ENCODE measurements at regions not wholly inside any gene's neighbourhood (a gene's known extent, or its start where the extent isn't known, plus 50 kb on each side); places are given as distances from the start of the nearest gene placed in this dataset.
"Not testable (repeated sequence)": the region's sequence is repeated elsewhere in the genome, so short reads cannot be mapped to it uniquely, and the experiment has no call there.

DNA sequence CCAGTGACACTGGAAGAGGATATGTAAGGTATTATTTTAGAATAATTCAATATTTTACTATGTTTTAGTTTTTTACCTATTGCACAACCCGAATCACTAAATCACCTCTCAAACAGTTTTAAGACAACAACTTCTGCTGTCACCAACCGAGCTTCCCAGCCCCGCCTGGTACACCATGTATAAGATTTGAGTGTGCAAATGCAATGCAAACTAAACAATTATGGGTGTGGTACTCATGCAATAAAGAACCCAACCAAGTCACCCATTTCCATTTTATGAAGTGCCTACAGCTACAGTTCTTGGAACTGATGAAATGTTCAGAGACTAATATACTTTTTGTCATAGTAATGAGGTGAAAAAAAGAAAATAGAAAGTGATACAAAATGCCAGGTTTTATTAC lies 256.2 kb downstream of the TAFA4 start:
- no peak for DNase-seq

DNA sequence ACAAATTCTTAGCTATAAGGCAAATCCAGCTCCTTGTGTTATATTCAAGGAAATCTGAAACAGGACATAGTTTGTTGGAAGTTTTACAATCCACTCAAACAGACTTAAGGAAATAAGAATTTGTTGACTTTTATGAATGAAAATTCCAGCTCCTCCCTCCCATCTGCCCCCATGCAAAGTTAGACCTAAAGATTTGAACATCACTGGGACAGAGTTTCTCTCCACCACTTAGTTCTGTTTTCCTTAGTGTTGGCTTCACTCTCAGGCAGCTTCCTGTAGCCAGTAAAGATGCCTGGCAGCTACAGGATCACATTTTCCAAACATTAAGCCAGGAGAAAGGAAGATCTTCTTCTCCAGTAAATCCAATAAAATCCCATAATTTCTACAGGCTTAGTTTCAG lies 265.0 kb downstream of the TAFA4 start:
- DNase-seq = no peak

DNA sequence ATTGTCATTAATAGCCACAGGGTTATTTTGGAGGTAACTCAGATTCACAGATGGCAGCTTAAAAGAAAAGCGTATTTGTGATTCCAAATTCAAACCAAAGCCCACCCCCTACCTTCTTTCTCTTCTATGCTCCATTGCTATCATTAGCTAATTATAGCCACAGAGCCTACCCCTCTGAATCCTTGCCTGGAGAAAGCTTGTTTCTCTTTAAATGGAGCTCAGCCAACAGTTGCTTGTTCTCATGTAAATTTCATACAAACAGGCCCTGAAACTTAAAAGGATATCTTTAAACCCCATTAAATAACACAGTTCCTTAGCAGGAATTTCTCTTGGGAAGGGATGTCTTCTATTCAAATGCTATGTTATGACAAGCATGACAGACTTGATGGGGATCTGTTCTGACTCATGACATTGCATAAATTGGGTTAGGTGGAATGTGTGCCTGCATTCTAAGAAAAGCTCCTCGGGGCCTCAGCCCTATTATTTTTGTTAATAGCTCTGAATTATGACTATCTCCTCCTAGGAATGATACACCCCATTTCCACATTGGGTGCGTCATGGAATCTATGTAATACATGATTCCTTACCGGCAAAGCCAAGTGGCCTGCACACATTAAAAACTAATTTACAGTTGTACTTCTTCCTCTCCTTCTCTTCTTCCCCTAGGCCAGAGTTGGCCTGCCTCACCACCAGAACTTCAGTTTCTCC lies 265.8 kb downstream of the TAFA4 start:
- DNase-seq = no peak

DNA sequence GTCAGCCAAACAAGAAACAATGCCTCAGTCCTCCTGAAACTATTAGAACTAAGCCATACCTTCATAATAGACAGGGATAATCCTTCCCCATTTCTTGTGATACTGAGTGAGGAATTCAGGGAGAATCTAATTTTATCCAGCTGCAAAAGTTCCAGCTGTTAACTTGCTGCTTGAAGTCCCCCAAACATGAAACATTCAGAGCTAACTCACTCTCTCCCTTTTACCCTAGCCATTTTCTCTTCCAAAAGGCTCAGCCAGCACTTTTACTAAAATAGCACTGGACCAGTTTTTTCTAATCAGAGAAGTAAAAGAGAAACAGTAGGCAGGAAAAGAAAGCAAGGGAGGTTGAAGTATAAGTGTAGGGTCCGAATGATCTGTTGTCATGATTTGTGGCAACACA lies 268.1 kb downstream of the TAFA4 start:
- no peak for DNase-seq

DNA sequence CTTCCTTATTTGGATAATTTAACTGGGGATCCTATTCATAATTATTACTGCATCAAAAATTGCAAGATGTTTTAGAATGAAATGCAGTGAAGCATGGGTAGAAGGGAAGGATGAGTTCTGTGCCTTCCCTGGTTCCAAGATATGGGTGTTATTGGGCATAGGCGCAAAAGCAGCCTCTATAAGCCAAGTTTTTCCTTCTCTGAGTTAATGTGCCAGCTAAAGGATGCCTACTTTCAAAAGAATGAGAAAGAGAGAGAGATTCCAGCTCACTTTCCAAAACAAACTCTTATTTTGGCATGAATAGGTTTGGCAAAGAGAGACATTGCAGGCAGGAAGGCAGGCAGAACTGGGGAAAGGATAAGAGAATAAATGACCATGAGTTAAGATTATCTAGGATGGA lies 270.2 kb downstream of the TAFA4 start:
- DNase-seq = no peak

DNA sequence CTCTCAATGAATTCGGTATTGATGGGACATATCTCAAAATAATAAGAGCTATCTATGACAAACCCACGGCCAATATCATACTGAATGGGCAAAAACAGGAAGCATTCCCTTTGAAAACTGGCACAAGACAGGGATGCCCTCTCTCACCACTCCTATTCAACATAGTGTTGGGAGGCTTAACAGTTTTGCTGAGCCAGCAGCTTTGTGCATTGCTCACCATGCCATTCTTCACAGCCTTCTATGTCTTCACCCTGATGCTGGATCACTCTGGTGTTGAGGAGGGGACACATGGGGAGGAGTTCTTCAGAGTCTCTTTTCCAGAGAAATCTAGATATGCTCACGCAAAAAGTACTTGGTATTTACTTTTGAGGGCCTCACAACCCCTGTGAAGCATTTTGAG lies 281.7 kb downstream of the TAFA4 start:
- not testable (repeated sequence) for DNase-seq

DNA sequence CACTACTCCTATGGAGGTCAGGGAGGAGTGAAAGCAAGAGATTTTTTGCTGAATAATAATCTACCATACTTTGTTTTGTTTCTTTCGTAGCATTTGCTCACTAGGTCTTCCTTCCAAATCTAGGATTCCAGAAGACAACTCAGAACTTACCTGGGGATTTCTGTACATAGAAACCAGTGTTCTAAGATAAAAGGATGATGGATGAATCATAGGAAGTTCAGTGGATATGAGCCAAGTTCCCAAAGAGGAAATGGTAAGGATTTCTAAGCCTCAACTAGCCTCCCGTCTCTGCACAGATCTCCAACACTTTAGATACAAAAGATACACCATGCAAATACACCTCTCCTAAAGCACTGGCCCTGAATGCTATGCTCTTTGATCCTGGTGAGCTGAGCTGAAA lies 283.9 kb downstream of the TAFA4 start:
- DNase-seq = no peak

DNA sequence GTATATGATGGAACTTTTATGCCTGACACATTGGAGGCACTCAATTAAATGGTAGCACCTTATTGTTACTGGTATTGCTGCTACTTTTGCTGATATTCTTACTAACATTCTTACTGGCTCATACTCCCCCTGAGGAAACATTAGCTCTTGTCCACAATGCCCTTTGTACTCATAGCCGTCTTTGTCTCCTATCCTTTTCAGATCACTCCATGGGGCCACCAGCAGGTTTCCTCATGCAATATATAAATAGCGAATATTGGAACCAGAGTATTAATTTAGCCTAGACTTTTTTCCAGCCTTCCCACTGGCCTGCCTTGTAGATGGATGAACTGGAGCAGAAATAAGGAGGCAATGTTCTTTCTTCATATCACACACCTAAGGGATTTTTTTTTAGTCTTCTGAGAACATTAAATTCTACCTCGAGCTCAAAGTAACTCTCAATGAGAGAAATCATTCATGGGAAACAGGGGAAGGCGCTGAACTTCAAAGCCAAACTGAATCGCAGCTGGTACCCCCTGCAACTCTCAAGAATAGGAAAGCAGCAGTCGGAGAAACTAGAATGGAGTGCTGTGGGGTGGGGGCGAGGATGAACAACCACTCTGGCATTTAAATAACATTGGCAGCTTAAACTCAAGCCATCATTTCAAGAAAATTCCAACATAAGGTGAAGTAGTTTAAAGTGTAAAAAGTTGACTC lies 300.3 kb downstream of the TAFA4 start:
- DNase-seq = no peak

DNA sequence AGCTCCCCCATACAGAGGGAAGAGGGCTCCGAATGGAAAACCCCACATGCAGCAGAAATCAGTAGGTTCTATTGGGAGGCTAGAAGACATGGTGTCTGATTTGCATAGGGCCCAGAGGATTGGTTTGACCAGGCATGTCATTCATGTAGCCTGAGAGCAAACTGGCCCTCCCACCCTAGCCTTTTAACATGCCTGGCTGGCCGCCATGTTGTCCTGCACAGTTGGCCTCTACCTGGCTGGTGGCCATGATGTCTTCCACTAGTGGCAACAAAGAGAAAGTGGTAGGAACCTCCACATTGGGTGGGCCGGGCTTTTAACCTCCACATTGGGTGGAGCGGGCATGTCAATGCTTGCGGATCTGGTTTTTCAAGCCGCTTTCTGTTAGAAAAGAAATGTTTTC lies 312.1 kb downstream of the TAFA4 start:
- no peak for DNase-seq

DNA sequence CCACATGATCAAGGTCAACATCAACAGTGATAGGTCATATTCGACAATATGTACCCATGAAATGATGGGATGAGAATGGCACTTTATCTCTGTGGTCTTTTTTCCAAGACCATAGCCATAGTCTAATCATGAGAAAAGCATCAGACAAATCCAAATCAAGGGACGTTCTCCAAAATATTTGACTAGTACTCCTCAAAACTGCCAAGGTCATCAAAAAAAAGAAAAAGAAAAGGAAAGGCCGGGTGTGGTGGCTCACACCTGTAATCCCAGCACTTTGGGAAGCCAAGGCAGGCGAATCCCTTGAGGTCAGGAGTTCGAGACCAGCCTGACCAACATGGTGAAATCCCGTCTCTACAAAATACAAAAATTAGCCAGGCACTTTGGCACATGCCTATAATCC lies 318.3 kb downstream of the TAFA4 start:
- DNase-seq = no peak

DNA sequence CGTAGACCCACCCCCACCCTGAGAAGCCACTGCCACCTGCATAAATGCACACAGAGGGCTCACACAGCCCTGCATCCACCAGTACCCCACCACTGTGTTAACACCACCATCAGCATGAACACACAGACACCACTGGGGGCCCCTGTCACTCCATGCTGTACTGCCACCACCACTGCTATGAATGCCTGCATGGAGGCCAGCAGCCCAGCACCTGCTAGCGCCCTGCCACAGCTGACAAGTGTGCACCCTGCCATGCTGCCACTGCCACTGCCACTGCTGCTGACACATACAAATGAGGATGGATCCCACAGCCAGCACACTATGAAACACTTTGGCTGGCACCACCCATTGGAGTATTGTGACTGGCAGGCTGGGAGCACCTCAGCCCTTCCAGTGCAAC lies 361.0 kb downstream of the TAFA4 start:
- DNase-seq = no peak

DNA sequence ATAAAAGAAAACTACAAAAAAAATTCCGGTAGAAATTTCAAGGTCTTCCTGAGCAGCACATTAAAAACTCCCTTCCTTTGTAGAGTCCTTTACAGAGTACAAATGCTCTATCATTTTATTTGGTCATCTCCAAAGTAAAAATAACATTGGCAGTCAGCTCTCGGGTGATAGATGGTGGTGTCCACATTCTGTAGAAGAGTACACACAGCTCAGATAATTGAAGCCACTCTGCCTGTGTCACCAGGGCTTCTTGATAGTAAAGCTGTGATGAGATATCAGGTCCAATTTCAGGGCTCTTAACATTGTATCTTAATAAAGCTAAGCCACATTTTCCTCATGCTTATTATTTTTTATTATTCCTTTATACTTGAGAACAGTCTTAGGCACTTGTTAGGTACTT lies 371.6 kb downstream of the TAFA4 start:
- DNase-seq = no peak

DNA sequence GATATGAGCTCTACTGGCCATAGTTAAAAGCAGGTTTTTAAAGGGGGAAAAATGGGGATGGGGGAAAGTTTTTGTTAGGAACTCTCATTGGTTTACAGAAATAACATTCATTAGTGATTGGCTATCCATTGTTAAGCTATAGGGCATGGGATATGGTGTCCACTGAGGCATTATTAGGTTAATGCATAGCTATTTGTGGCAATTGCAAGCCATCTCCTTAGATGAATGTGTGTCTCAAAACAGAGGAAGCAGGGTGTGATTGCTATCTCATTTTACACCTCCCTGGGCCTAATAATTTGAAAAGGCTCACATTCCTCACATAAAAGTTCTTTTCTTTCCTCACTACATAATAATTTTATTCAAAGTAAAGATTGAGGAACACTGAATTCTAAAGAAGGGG lies 396.6 kb downstream of the TAFA4 start:
- no peak for DNase-seq

DNA sequence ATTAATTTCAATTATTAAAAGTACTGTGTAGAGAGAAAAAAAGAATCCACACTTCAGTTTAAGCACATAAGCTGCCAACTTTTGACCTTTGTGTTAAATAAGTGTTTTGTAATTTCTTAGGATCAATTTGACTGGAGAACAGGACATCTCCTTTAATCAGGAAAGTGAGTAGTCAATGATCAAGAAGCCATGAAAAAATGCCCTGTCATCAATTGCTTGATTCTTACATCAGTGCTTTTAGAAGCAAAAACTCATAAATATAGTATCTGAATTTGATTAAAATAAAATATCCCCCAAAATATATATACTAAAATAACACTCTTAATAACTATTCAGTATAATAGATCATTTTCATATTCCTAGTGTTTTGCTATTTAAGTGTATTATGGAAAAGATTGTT lies 409.0 kb downstream of the TAFA4 start:
- no peak for DNase-seq

DNA sequence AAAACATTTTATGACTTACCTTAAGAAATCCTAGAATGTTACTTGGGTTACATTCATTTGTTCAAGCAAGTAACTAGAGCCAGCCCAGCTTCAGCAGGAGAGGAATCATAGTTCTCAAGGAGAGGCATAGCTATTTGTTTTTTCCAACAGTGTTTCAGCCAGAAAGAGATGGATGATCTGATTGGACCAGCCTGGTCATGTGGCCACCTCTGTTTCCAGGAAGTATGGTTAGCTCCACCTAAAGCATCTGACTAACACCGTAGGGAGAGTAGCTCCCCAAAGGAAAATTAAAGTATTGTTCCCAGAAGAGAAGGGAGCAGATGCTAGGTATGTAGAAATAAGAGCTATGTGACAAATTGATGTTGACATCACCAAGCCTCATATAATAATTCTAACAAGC lies 417.1 kb downstream of the TAFA4 start:
- DNase-seq = no peak

DNA sequence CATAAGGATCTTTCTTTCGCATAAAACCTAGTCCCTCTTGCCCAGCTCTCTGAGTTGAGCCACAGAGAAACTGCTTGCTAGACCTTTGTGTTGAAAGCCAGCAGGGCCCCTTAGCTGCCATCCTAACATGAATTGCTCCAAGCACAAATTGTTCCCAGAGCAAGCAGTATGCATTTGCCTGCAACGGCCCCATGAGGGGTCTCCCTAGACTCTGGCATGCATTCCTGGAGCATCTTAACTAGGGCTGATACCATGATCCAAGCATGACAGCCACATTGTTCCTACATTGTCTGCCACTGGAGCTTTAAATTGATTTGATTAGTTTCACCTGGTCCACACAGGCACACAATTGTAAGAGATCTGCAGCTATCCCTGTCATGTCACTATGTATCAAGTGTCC lies 428.1 kb downstream of the TAFA4 start:
- DNase-seq = no peak

DNA sequence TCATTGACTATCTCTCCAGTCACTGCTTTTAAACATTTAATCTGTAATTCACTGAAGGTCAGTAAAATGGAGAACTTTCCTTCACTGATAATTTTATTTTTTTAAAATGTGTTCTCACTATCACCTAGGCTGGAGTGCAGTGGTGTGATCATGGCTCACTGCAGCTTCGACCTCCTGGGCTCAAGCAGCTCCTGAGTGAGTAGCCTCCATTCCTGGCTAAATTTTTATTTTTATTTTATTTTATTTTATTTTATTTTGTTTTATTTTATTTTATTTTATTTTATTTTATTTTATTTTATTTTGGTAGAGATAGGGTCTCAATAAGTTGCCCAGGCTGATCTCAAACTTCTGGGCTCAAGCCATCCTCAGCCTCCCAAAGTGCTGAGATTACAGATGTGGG lies 446.5 kb downstream of the TAFA4 start:
- DNase-seq = not testable (repeated sequence)

DNA sequence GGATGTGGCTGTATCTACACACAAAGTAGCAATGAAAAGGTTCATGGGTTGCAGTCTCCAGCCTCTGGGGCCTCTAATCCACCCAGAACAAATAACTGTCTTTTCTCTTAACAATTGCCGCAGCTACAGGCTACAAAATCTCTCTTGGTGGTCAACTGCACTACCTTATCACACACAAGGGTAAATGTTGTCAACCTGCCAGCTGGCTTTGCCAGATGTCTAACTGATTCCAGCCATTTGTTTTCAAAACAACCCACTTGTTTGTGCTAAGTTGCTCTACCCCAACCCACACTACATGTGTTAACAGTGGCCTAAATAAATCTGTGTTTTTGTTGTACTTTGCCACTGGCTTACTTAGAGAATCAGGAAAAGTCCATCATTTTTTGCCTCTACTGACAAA lies 447.3 kb downstream of the TAFA4 start:
- DNase-seq = no peak

DNA sequence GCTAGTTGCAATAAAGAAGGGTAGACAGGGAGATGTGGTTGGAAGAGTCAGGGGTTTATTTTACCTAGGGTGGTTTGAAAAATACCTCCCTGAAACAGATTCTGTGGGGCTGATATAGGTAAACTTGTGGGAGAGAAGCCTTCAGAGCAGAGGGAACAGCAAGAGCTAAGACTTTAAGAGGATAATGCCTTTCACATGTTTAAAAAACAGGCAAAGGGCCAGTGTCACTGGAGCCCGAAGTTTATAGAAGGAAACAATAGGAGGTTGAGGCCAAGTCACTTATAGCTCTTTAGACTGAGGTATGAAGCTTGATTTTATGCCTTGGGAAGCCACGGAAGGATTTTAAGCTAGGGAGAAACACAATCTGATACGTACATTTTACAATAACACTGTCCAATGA lies 448.7 kb downstream of the TAFA4 start:
- DNase-seq = no peak

DNA sequence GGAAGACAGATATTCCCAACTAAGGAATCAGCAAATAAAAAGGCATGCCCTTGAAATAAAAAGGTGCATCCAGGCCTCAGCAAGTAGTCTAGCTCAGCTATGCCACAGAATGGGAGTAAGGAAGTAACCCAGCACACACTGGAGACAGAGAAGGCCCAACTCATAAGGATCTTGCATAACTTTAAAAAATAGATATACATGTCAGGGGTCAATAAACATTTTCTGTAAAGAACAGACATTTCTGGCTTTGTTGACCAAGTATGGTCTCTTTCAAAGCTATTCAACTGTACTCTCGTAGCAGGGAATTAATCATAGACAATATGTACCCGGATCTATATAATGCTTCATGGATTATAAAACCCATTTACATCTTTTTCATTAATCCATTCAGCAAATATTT lies 449.3 kb downstream of the TAFA4 start:
- no peak for DNase-seq

DNA sequence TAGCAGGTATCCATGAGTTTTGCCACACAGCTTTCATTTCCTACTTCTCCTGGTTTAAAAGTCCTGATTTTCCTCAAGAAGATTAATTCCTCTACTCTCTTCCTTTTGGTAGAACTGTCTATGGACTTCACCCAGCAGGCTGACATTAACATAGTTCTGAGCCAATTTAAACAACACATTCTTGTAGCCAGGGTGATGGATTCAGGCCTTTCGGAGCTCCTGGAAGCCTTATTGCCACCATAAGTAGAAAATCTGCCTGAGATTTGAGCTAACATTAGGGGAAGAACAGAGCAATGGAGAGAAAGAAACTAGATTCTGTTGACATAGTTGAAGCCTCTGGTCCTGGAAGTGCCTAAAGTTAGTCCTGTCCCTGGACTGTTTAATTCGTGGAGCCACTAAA lies 449.8 kb downstream of the TAFA4 start:
- no peak for DNase-seq

DNA sequence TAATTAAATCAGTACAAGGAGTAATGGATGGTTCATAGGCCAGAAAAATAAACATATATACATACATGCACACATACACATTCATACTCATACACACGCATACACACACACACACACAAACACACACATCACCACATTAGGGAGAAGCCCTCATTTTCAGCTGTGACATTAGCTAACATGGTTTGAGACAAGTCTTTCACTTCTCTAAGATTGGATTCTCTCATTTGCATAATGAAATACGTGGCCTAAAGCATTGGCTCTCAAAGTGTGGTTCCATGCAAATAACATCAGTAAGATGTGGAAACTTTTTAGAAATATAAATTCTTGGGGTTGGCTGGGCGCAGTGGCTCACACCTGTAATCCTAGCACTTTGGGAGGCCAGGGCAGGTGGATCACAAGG lies 452.6 kb downstream of the TAFA4 start:
- DNase-seq = no peak

DNA sequence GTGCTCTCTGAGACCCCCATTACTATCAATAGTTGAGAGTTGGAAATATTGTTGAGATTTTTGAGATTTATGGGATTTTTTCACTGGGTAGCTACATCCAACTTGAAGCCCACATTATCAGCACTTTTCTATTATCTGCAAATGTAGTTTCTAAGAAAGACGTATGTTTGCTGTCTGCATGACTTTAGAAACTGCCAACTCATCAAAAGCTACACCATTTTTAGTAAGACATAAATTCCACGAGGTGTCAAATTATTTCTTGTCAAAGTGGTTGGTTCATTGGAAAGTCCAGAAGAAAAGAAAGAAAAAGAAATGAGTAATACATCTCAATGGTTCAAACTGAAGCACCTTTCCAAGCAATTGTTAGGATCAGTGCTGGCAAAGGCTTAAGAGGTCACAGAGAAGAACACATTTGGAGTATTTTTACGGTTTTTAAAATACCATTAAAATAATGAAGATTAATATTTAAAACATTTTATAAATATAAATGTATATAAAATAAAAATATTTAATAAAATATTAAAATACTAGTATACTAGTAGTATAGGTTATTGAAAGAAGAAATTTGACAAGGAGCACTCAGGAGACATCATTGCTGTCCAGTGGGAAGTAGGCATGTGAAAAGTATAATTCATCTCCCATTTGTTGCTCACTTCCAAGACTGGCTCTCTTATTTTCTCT lies 463.5 kb downstream of the TAFA4 start:
- no peak for DNase-seq

DNA sequence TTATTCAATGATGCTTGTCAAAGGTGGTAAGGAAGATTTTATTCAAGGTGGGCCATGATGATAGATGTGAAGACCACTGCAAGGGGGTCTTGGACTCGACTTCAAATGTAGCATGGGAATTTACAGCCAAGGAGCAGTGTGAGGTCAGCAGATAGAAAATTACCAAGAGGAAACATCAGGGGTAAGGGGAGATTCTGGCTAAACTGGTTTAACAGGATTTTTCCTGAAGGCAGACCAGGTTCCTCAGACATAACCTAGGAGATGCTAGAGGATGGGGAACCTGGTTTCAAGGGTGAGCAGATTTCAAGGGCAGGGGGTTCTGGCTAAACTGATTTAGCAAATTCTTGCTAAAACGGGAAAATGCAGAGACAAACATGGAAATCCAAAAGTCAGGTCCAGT lies 464.9 kb downstream of the TAFA4 start:
- no peak for DNase-seq

DNA sequence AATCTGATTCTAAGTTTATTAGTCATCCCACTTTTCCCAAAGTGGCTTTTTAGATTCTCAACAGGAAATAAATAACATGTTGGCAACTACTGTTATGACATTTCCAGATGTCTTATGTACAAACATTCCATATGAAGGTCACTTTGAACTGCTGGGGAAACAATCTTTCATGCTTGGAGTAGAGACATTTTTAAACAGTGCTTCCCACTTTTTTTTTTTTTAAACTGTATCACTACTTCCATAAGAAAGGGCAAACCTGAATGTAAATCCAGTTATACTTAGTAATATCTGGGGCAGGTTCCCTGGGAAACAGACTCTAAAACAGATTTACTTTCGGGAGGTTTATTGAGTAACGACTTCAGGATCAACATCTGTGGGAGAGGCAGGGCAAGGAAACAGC lies 473.8 kb downstream of the TAFA4 start:
- no peak for DNase-seq
